Tibial nerve (tissue), 4 donors: ENCODE measurements at regions not wholly inside any gene's neighbourhood (a gene's known extent, or its start where the extent isn't known, plus 50 kb on each side); places are given as distances from the start of the nearest gene placed in this dataset.

Experiments
- CTCF ChIP-seq, 5 experiments: fragments of 200-600 bp in 3 of 5; fragments of 450-650 bp in 2 of 5; sonication (generic) in 3 of 5; IDR thresholded peaks; one replicate each; pipeline ENCODE4 v1.5.1; 2016 to 2019; ENCODE audit warnings: antibody characterized with exemption in 5 of 5, mild to moderate bottlenecking in 3 of 5, moderate library complexity in 2 of 5
- EP300 ChIP-seq, 2 donors: sonication (generic); formaldehyde crosslinking; IDR thresholded peaks; one replicate each; pipeline ENCODE4 v1.6.1; 2017; ENCODE audit warnings: antibody characterized with exemption in 2 of 2, mild to moderate bottlenecking in 1 of 2
- POLR2A ChIP-seq, 2 donors: fragments of 450-650 bp; IDR thresholded peaks; one replicate each; pipeline ENCODE4 v1.6.1; 2017; ENCODE audit warnings: antibody characterized with exemption in 2 of 2, mild to moderate bottlenecking in 2 of 2, moderate library complexity in 2 of 2

- TF ChIP-seq CTCF (IDR thresholded peaks at IDR 0.05) (no peak), EP300 (IDR thresholded peaks at IDR 0.05) (no peak), POLR2A (IDR thresholded peaks at IDR 0.05) (no peak)
These were observed 448.6 kb downstream of the PCDH18 start for GRCh38 chr4:137083571-137084135.
